GM12892 (cell line): ENCODE measurements at regions not wholly inside any gene's neighbourhood (a gene's known extent, or its start where the extent isn't known, plus 50 kb on each side); places are given as distances from the start of the nearest gene placed in this dataset.
"Not testable (repeated sequence)": the region's sequence is repeated elsewhere in the genome, so short reads cannot be mapped to it uniquely, and the experiment has no call there.

ENCODE experiments used
- DNase-seq: peaks from one replicate; pipeline ENCODE4 v3.0.0; 2011; ENCODE audit not compliant: insufficient read length
- FAIRE-seq: peaks from 2 replicates; lab custom pipeline; 2011; peaks lifted over from hg19 to GRCh38; lab: Jason Lieb, UNC
- POLR2A ChIP-seq: IDR thresholded peaks from 2 replicates; pipeline ENCODE4 v1.6.1; 2011; ENCODE audit warnings: low read depth, low read length, control low read depth
- POLR2AphosphoS5 ChIP-seq: IDR thresholded peaks from 2 replicates; pipeline ENCODE4 v1.6.1; 2011; ENCODE audit warnings: low read depth, low read length, control low read depth
- TAF1 ChIP-seq: IDR thresholded peaks from 2 replicates; pipeline ENCODE4 v1.6.1; 2011; ENCODE audit warnings: low read depth, mild to moderate bottlenecking, control low read depth, low read length, borderline replicate concordance

DNA sequence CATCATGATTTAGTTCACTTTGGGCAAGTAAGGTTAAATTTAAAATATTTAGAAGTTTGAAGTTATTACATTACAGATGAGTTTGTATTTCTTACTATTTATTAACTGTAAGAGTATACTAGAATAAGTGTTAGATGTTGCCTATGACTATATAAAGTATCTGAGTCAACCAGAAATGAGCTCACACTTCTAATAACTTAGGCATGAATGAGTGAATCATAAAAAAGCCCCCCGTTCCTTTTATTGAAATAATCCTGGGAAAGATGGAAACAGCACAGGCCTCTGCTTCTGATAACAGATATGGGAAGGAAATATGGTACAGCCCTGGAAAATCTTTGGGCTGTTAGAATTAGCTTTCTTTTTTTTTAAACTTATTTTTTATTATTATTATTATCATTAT is 66.6 kb upstream of the TGFBR2 start:
- no peak for DNase-seq
- TF ChIP-seq POLR2AphosphoS5 (no peak), TAF1 (no peak), POLR2A (no peak)
- FAIRE-seq: no peak

DNA sequence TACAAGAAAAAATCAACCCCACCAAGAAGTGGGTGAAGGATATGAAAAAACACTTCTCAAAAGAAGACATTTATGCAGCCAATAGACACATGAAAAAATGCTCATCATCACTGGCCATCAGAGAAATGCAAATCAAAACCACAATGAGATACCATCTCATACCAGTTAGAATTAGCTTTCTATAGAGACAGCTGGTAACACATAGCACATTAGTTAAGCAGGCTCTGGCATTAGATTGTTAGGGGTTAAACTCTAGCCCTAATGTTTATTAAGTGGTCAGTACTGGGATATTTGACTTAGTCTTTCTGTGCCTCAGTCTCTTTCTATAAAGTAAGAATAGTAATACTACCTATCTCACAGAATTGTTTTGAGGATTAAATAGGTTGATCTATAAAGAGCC is 65.2 kb upstream of the TGFBR2 start:
- FAIRE-seq, DNase-seq: not testable (repeated sequence)

DNA sequence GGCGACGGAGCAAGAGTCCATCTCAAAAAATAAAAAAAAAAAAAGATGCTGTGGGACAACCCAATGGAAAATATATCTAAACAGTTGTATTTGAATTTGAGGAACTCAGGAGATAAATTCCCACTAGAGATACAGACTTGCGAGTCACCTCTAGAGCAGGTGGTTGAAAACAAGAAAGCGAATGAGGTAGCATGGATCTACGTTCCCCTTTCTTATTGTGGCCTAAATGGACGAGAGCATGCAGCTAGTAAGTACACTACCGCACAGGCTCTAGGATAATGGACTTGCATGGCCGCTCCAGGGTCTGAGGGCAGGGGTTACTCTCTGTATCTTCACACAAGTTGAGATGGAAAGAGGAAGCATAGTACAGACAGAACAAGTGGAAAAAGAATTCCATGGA is 63.5 kb upstream of the TGFBR2 start:
- no peak for FAIRE-seq

DNA sequence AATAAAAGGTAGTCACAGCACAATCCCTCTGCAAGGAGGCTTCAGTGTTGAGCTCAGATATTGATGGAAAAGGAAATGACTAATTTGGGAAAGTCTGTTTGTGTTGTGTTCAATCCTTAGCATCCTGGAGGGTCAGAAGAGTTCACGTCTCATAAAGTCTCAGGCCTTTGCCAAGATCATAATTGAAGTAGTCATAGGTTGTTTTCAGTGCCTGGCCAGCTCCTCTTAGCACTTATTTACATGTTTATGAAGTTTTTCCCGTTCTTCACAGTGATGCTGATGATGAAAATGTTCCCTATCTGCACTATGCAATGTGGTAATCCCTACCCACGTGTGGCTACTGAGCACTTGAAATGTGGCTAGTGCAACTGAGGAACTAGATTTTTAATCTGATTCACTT is 61.6 kb upstream of the TGFBR2 start:
- FAIRE-seq: no peak
- TF ChIP-seq POLR2AphosphoS5 (no peak), TAF1 (no peak), POLR2A (no peak)
- DNase-seq: no peak

More for the DNA sequence above, 63.5 kb upstream of the TGFBR2 start:
- DNase-seq: no peak
- no peak for TF ChIP-seq POLR2A
- no peak for TF ChIP-seq POLR2AphosphoS5
- TF ChIP-seq TAF1: no peak

DNA sequence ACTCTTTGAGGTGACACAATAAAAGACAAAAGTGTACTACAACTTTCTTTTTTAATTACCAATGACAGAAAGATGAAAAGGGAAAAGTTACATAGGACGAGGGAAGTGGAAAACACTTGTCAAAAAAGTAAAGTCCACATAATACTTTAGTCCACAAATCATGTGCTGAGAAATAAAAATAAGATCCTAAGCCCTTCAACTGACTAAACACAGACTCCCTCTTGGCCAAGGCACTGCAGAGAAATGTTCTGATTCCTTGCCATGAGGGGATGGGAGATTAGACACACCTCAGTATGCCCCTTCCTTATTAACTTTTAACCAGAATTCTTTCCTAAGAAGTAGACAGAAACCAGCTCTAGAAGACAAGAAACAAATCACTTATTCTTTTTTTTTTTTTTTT is 59.5 kb upstream of the TGFBR2 start:
- DNase-seq: no peak
- FAIRE-seq: no peak
- TF ChIP-seq TAF1: no peak
- TF ChIP-seq POLR2A: no peak
- no peak for TF ChIP-seq POLR2AphosphoS5

DNA sequence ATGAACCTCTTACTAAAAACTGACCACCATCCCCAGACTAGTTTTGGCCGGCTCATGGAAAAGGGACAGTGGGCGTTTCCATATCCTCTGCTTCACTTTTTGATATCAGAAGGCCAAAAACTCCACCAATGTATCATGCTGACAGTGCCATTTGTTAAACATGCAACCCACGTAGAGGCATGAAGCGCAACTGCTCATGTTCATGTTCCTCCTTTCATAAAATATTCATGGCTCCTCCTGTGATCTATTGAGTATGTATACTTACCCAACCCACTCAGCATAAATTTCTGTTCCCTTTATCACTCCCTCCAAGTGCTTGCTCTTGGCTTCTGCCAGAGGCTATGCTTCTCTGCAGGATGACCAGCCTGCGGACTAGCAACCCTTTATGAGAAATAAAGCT is 58.7 kb upstream of the TGFBR2 start:
- FAIRE-seq (no peak), DNase-seq (no peak)
- TF ChIP-seq POLR2A: no peak
- TF ChIP-seq TAF1: no peak
- TF ChIP-seq POLR2AphosphoS5: no peak

DNA sequence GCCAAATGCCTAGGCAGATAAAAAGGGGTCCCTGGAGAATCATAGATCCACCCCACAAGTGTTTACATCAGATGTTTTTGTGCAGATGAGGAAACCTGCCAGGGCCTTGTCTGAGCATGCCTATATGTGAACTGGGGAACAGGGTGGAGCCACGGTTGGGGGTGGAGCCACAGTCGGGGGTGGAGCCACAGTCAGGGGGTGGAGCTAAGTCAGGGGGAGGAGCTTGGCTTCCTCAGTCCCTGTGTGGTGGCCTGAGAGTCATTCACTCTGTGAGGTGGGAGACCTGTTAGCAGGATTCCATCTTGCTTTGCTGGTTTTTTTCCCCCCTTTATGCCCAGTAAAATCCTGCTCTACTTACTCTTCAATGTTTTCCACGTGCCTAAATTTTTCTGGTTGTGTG is 57.8 kb upstream of the TGFBR2 start:
- TF ChIP-seq POLR2AphosphoS5: no peak
- TF ChIP-seq POLR2A: no peak
- no peak for TF ChIP-seq TAF1
- DNase-seq (no peak), FAIRE-seq (no peak)

DNA sequence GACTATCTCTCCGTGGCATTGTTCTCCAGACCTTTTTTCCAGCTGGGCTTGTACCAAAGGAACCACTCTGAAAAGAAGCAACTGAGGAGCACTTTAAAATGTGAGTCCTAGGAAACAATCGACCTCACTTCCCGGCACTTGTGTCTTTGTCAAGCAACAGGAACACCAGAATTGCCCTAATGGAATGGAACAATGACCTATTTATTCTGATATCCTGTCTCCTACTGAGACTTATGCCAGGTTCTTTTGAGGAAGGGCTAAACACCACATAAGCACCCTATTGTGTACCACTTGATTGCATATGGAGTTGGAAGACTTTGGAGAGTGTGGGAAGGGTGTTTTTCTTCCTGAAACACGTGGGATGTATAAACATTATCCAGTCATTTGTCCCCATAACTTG is 56.8 kb upstream of the TGFBR2 start:
- no peak for FAIRE-seq
- DNase-seq: no peak
- no peak for TF ChIP-seq POLR2A
- TF ChIP-seq TAF1: no peak
- no peak for TF ChIP-seq POLR2AphosphoS5

DNA sequence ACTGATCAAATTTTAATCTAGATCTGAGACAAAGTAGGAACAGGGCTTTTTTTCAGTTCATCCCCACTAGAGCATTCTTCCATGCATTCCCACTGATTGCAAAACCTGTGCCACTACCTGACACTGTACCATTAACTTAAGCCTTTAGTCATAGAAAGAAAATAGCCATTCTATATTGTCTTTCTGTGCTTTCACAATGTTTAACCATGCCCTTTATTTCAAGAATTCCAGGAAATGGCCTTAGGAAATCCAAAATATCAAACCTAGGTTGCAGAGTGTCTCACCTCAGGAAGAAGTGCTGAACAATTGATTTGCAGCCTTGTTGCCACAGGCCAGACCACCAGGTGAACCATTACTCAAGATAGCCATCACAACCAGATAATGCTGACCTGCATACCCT is 56.2 kb upstream of the TGFBR2 start:
- DNase-seq: no peak
- no peak for FAIRE-seq

GRCh38 chr3:30551266-30551665 is 55.1 kb upstream of the TGFBR2 start:
- FAIRE-seq (no peak), DNase-seq (no peak)
- no peak for TF ChIP-seq POLR2A
- TF ChIP-seq POLR2AphosphoS5: no peak
- TF ChIP-seq TAF1: no peak

More for the DNA sequence above, 56.2 kb upstream of the TGFBR2 start:
- TF ChIP-seq POLR2A (no peak), TAF1 (no peak), POLR2AphosphoS5 (no peak)

DNA sequence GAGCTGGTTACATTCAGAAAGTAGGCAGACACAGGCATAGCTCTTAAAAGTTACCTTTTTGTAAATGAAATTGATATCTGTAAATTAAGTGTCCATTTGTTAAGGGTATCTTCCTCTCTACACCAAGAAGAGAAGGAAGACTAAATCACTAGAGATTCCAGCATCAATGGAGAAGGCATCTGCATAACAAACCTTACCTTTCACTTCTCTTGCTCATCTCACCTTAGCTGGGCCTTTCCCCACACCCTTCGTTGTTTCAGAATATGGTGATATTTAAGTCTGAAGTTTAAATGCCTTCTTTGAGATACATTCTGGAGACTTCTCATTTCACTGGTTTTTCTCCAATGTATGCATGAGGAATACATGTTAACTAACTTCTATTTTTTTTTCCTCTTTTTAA is 54.5 kb upstream of the TGFBR2 start:
- TF ChIP-seq POLR2A (no peak), POLR2AphosphoS5 (no peak), TAF1 (no peak)
- DNase-seq (no peak), FAIRE-seq (no peak)

- no peak for DNase-seq
- no peak for FAIRE-seq
- no peak for TF ChIP-seq POLR2AphosphoS5
- TF ChIP-seq TAF1: no peak
- TF ChIP-seq POLR2A: no peak
These were observed 52.6 kb upstream of the TGFBR2 start for GRCh38 chr3:30553641-30554316.

GRCh38 chr3:30554317-30554690 is 52.1 kb upstream of the TGFBR2 start:
- TF ChIP-seq POLR2A: no peak
- no peak for TF ChIP-seq POLR2AphosphoS5
- TF ChIP-seq TAF1: no peak

More at GRCh38 chr3:30554317-30554690, 52.1 kb upstream of the TGFBR2 start:
- FAIRE-seq: no peak
- no peak for DNase-seq
